HFF-Myc (cell line): ENCODE measurements at regions not wholly inside any gene's neighbourhood (a gene's known extent, or its start where the extent isn't known, plus 50 kb on each side); places are given as distances from the start of the nearest gene placed in this dataset.

Experiments used
- DNase-seq: peaks from one replicate; pipeline ENCODE4 v3.0.0-alpha.2; 2011; ENCODE audit warnings: low read depth; ENCODE audit errors: extremely low read depth
- H3K4me3 ChIP-seq: replicated peaks from 2 replicates; pipeline ENCODE4 v1.5.1; 2011; ENCODE audit warnings: low read depth, mild to moderate bottlenecking, control low read depth, low read length
- TF ChIP-seq, protein P1 (sequence below): IDR thresholded peaks from 2 replicates; pipeline ENCODE4 v1.5.1; 2012; ENCODE audit warnings: mild to moderate bottlenecking, low read depth, low read length, control low read depth; ENCODE audit errors: missing control alignments

DNA sequence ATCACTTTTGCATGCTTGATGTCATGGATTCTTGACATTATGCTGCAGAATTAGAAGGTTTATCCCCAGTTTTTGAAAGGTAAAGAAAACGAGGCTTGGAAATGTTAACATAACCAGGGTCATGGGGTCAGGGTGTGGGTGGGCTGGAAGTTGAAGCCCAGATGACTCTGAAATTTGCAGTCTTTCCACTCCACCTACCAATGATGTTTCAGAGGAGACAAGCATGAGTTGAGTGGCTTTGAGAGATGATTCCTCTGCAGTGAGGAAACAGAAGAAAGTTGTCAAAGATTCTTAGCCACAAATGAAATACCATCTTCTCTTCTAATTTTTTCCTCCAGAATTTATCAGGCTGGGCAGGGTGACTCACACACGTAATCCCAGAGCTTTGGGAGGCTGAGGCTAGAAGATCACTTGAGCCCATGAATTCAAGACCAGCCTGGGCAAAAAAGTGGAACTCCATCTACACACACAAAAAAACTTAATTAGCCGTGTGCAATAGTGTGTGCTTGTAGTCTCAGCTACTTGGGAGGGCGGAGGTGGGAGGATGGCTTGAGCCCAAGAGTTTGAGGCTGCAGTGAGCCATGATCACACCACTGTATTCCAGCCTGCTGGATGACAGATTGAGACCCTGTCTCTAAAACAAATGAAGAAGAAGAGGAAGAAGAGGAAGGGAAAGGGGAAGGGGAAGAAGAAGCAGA, 239.1 kb upstream of the AUTS2 start:
- H3K4me3 ChIP-seq, result no peak overlapping the region
- no peak for DNase-seq
- TF ChIP-seq, protein P1, sequence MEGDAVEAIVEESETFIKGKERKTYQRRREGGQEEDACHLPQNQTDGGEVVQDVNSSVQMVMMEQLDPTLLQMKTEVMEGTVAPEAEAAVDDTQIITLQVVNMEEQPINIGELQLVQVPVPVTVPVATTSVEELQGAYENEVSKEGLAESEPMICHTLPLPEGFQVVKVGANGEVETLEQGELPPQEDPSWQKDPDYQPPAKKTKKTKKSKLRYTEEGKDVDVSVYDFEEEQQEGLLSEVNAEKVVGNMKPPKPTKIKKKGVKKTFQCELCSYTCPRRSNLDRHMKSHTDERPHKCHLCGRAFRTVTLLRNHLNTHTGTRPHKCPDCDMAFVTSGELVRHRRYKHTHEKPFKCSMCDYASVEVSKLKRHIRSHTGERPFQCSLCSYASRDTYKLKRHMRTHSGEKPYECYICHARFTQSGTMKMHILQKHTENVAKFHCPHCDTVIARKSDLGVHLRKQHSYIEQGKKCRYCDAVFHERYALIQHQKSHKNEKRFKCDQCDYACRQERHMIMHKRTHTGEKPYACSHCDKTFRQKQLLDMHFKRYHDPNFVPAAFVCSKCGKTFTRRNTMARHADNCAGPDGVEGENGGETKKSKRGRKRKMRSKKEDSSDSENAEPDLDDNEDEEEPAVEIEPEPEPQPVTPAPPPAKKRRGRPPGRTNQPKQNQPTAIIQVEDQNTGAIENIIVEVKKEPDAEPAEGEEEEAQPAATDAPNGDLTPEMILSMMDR, result no peak

GRCh38 chr7:69360913-69361312, 237.4 kb upstream of the AUTS2 start:
- TF ChIP-seq, protein P1, result no peak
- no peak for DNase-seq
- no peak overlapping the region for H3K4me3 ChIP-seq

- no peak for DNase-seq
Observed at GRCh38 chr7:69363136-69363535, 235.1 kb upstream of the AUTS2 start.

DNA sequence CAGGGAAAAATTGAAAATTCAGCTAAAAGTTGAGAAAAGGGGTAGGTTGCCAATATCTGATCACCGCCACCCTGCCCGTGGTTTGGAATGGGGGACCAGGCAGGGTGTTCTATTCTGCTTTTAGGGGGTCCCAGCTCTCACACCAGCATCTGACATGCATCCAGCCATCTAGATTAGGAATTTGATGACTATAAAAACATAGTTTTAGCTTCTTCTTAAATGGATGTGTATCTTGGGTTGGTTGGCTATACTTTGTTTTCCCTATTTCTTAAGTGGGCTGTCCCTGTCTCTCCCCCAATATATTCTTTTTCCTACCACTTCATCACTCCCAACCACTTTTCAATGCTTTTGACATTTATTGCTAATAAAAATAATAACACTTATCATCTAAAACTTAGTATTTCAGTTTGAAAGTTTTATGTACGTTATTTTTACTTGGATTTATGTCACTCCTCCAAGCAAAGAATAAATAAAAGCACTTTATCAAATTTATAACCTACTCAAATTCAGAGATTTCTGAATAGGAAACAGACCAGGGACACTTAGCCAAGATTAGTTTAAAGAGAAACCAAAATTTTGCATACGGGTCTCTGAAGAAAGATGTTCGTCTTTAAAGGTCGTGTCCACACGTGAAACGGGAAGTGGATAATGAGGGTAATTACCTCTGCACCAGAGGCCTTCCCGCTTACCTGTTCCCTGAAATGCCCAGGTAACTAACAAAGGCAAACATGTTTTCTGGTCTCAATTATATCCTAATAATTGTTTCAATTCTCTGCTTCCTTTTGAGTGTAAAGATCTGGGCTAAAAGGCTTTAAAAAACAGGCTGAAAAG, 233.2 kb upstream of the AUTS2 start:
- TF ChIP-seq, protein P1, result no peak
- no peak overlapping the region for H3K4me3 ChIP-seq
- DNase-seq, result no peak

More at GRCh38 chr7:69363136-69363535, 235.1 kb upstream of the AUTS2 start:
- no peak overlapping the region for H3K4me3 ChIP-seq
- TF ChIP-seq, protein P1, result no peak

GRCh38 chr7:69365651-69366192, 232.6 kb upstream of the AUTS2 start:
- DNase-seq, result no peak
- H3K4me3 ChIP-seq, result no peak overlapping the region
- TF ChIP-seq, protein P1, result no peak

DNA sequence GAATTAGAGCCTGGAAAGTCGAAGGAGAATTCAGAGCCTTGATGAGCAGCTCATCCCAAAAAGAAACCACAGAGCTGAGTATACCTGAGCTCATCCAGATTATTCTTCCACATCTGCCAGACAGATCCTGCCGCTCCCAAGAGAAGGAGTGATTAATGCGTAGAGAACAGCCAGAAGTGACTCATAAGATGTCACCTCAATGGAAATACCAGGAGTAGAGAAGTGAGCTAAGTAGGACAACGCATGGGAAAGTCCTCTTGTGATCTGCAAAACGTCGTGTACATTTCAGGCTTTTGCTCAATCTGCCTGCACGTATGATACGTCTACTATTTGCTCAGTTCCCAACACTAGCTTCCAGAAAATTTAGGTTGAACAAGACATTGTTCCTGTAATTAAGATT, 230.5 kb upstream of the AUTS2 start:
- H3K4me3 ChIP-seq, result no peak overlapping the region
- DNase-seq, result no peak
- TF ChIP-seq, protein P1, result no peak
